ENCODE measurements at regions not wholly inside any gene's neighbourhood (a gene's known extent, or its start where the extent isn't known, plus 50 kb on each side); places are given as distances from the start of the nearest gene placed in this dataset.
"Not testable (repeated sequence)": the region's sequence is repeated elsewhere in the genome, so short reads cannot be mapped to it uniquely, and the experiment has no call there.

DNA sequence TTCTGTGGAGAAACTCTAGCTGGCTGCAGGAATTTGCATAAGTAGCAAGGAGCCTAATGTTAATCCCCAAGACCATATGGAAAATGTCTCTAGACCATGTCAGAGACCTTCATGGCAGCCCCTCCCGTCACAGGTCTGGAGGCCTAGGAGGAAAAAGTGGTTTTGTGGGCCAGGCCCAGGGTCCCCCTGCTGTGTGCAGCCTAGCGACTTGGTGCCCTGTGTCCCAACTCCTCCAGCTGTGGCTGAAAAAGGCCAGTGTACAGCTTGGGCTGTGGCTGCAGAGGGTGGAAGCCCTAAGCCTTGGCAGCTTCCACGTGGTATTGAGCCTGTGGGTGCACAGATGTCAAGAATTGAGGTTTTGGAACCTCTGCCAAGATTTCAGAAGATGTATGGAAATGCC, 306.9 kb upstream of the CA10 start:
- DNase-seq (ENCODE audit: insufficient read length, low spot score) (no peak), FAIRE-seq (no peak)
- TF ChIP-seq, protein P1, sequence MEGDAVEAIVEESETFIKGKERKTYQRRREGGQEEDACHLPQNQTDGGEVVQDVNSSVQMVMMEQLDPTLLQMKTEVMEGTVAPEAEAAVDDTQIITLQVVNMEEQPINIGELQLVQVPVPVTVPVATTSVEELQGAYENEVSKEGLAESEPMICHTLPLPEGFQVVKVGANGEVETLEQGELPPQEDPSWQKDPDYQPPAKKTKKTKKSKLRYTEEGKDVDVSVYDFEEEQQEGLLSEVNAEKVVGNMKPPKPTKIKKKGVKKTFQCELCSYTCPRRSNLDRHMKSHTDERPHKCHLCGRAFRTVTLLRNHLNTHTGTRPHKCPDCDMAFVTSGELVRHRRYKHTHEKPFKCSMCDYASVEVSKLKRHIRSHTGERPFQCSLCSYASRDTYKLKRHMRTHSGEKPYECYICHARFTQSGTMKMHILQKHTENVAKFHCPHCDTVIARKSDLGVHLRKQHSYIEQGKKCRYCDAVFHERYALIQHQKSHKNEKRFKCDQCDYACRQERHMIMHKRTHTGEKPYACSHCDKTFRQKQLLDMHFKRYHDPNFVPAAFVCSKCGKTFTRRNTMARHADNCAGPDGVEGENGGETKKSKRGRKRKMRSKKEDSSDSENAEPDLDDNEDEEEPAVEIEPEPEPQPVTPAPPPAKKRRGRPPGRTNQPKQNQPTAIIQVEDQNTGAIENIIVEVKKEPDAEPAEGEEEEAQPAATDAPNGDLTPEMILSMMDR (IDR thresholded peaks at IDR 0.05; ENCODE audit: insufficient read depth, missing control alignments) = no peak

DNA sequence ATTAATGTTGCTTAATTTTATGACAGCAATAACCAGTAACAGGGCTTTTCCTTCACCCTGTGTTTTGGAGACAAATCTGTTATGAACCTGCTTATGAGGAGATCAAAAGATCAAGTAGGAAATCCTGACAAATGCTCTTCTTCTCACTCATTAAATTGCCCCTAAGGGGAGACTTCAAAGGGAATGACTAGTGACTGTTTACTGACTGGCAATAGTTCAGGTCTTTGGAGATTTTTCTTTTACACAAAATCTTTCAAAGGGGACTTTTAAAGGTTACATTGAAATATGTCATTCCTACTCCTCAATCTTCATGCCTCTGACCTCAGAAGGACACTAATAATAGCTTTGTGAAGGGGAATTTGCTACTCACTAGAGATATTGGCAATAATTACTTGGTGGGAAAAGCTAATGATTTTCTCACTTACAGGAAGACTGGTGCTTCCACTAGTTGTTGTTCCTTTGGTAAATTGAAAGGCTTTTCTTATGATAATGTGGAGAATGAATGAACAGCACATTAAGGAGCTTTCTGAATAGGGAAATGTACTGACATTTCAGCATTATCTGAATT, 292.9 kb upstream of the CA10 start:
- FAIRE-seq (no peak), DNase-seq (ENCODE audit: insufficient read length, low spot score) (no peak)
- TF ChIP-seq, protein P1 (IDR thresholded peaks at IDR 0.05; ENCODE audit: insufficient read depth, missing control alignments) = no peak

DNA sequence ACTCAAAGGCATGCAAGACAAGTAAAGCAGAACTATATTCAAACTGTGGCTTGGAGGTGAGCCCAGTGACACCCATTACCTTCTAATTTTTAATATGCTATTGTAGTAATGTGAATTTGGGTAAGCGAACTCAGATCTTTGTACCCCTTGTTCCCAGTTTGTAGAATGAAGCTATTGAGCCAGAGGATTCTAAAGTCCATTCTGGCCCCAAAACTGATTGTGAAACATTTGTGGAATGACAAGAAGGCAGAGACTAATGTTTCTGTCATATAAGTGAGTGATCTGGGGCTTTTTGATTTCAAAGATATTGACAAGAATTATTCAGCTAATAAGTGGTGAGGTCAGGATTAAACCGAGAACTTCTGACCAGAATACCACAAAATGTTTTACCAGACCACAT, 283.8 kb upstream of the CA10 start:
- TF ChIP-seq, protein P1 (IDR thresholded peaks at IDR 0.05; ENCODE audit: insufficient read depth, missing control alignments) = no peak
- no peak for DNase-seq (ENCODE audit: insufficient read length, low spot score)
- FAIRE-seq = no peak

DNA sequence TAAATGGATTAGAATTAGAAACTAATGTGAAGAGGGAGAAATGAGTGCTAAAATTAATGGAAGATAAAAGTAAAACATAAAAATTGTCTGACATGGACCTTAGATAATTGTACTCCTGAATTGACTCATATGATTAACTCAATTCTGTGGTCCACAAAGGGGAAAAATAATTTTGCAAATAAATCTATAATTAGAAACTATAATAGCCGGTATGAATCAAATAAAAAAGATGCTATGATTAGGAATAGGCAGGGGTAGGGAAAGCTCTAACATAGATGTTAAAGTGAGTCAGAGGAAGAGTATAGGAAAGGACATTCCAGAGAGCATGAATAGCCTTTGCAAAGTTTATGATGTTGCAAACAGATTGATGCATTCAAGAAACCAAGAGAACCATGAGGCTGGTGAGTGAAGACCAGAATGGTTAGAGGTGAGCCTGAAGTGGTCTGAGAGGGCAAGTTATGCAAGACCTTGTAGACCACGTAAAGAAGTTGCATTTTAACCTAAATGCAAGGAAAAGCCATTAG, 262.1 kb upstream of the CA10 start:
- TF ChIP-seq, protein P1 (IDR thresholded peaks at IDR 0.05; ENCODE audit: insufficient read depth, missing control alignments) = no peak
- DNase-seq (ENCODE audit: insufficient read length, low spot score) = no peak
- no peak for FAIRE-seq

DNA sequence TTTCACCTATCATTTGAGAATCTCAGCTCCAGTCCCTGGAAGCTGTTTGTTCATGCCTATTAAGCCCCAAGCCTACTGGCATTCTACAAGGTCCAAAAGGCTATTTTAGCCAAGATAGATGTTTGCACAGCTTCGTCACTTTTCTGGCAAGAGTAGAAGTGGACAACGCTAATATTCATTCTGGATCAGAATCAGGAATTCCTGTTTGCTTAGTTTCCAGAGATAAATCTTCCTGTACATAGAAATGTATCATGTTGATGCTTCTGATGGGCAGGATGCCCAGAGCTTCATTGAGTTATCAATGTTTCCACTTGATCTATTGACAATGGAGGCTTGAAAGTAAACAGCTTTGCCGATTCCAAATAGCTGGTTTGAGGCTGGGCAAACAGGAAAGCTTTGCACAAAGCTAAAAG, 260.7 kb upstream of the CA10 start:
- TF ChIP-seq, protein P1 (IDR thresholded peaks at IDR 0.05; ENCODE audit: insufficient read depth, missing control alignments) = no peak
- FAIRE-seq = no peak
- DNase-seq (ENCODE audit: insufficient read length, low spot score) = no peak

DNA sequence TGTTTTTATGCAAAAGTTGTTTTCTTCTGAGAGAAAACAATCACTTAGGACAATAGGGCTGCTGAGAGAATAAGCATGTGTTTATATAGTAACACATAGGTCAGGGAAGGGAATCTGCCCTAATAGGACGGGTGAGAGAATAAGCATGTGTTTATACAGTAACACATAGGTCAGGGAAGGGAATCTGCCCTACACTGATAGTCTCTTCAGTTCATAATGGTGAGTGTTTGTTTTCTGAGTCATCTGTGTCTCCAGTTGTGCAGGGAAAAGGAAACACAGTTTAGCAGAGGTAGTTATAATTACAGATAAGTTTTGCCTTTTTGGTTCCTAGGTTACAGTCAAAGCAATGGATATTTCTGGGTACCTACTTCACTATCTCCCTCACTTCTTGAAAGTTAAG, 252.3 kb upstream of the CA10 start:
- FAIRE-seq (no peak), DNase-seq (ENCODE audit: insufficient read length, low spot score) (no peak)
- TF ChIP-seq, protein P1 (IDR thresholded peaks at IDR 0.05; ENCODE audit: insufficient read depth, missing control alignments) = no peak

DNA sequence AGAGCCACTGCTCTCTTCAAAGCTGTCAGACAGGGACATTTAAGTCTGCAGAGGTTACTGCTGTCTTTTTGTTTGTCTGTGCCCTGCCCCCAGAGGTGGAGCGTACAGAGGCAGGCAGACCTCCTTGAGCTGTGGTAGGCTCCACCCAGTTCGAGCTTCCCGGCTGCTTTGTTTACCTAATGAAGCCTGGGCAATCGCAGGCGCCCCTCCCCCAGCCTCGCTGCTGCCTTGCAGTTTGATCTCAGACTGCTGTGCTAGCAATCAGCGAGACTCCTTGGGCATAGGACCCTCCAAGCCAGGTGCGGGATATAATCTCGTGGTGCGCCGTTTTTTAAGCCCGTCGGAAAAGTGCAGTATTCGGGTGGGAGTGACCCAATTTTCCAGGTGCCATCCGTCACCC, 250.7 kb upstream of the CA10 start:
- not testable (repeated sequence) for DNase-seq (ENCODE audit: insufficient read length, low spot score); FAIRE-seq

DNA sequence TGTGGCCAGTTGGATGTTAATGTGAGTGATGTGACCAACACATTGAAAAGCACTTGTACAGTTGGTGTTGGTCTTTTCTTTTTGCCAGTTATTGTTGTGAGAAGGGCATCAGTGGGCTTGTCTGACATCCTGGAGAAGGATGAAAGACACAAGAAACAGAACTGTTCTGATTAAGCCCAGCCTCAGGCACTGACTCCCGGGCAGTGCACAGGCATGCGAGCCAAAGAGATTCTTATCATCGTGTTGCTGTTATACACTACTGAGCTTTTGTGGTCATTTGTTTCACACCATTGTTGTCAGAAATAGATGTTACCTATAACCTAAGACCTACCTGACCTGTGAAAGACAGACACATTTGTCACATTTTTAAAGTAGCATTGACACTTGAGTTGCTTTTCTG, 236.8 kb upstream of the CA10 start:
- DNase-seq (ENCODE audit: insufficient read length, low spot score) (no peak), FAIRE-seq (no peak)
- TF ChIP-seq, protein P1 (IDR thresholded peaks at IDR 0.05; ENCODE audit: insufficient read depth, missing control alignments) = no peak
